CD14-positive monocyte (primary cell): ENCODE measurements at regions not wholly inside any gene's neighbourhood (a gene's known extent, or its start where the extent isn't known, plus 50 kb on each side); places are given as distances from the start of the nearest gene placed in this dataset.

ENCODE experiments used
- DNase-seq, 3 donors: peaks; one replicate each; pipeline ENCODE4 v3.0.0-alpha.2; 2011 to 2022
- H2AFZ ChIP-seq: 2 replicates; pipeline ENCODE4 v1.6.0; 2012; ENCODE audit warnings: mild to moderate bottlenecking, low read depth, low read length, inconsistent platforms; ENCODE audit not compliant: insufficient read depth, poor library complexity, severe bottlenecking
- H3K27ac ChIP-seq, 2 donors: 1 replicate in 1 of 2; 2 replicates in 1 of 2; pipeline ENCODE4 v1.5.1; 2012 to 2013; ENCODE audit warnings: low read length in 2 of 2, control low read depth in 1 of 2, inconsistent platforms in 1 of 2, low read depth in 1 of 2, mild to moderate bottlenecking in 1 of 2
- H3K27me3 ChIP-seq, 2 donors: one replicate each; pipeline versions ENCODE4 v1.6.0 to v1.6.1; 2011 to 2013; ENCODE audit warnings: low read length in 2 of 2; ENCODE audit not compliant: control insufficient read depth in 2 of 2, insufficient read depth in 2 of 2
- H3K36me3 ChIP-seq, 2 donors: replicated peaks in 1 of 2; 1 replicate in 1 of 2; 2 replicates in 1 of 2; pipeline versions ENCODE4 v1.5.1 to v1.6.1; 2012 to 2013; ENCODE audit warnings: low read length in 2 of 2, control low read depth in 1 of 2, inconsistent platforms in 1 of 2, mild to moderate bottlenecking in 1 of 2; ENCODE audit not compliant: insufficient read depth in 2 of 2, control insufficient read depth in 1 of 2
- H3K4me1 ChIP-seq, 2 donors: 1 replicate in 1 of 2; 2 replicates in 1 of 2; pipeline versions ENCODE4 v1.5.1 to v1.6.1; 2012 to 2013; ENCODE audit warnings: low read length in 2 of 2, control low read depth in 1 of 2, inconsistent platforms in 1 of 2, mild to moderate bottlenecking in 1 of 2, moderate library complexity in 1 of 2; ENCODE audit not compliant: insufficient read depth in 2 of 2, control insufficient read depth in 1 of 2
- H3K4me2 ChIP-seq: replicated peaks from 2 replicates; pipeline ENCODE3; 2012; ENCODE audit warnings: low read length, moderate library complexity, mild to moderate bottlenecking; ENCODE audit not compliant: poor library complexity, severe bottlenecking; ENCODE audit errors: extremely low read depth
- H3K4me3 ChIP-seq, 3 experiments: fragments of 200-600 bp in 1 of 3; sonication (generic) in 1 of 3; replicated peaks in 1 of 3; 1 replicate in 2 of 3; 2 replicates in 1 of 3; pipeline ENCODE4 v1.5.1; 2011 to 2013; ENCODE audit warnings: low read length in 3 of 3, mild to moderate bottlenecking in 3 of 3, control low read depth in 2 of 3, low read depth in 2 of 3, inconsistent platforms in 1 of 3, moderate library complexity in 1 of 3
- H3K79me2 ChIP-seq: 2 replicates; pipeline ENCODE4 v1.6.0; 2012; ENCODE audit warnings: mild to moderate bottlenecking, control low read depth, inconsistent platforms, low read length, moderate library complexity; ENCODE audit not compliant: insufficient read depth
- H3K9ac ChIP-seq: 2 replicates; pipeline ENCODE4 v1.6.0; 2017; ENCODE audit warnings: low read length, mild to moderate bottlenecking; ENCODE audit not compliant: insufficient read depth, poor library complexity, severe bottlenecking
- H3K9me3 ChIP-seq, 2 donors: replicated peaks in 1 of 2; 1 replicate in 1 of 2; 2 replicates in 1 of 2; pipeline versions ENCODE4 v1.5.1 to v1.6.1; 2012 to 2013; ENCODE audit warnings: low read length in 2 of 2, control low read depth in 1 of 2; ENCODE audit not compliant: control insufficient read depth in 1 of 2, insufficient read depth in 1 of 2
- H4K20me1 ChIP-seq: 2 replicates; pipeline ENCODE4 v1.6.0; 2012; ENCODE audit warnings: mild to moderate bottlenecking, low read length, control low read depth, moderate library complexity; ENCODE audit not compliant: insufficient read depth
- H3K27ac Mint-ChIP-seq, 7 donors: one replicate each; pipeline ENCODE4 v1.8.0; 2020; ENCODE audit warnings: mild to moderate bottlenecking in 7 of 7, mixed read lengths in 7 of 7, moderate library complexity in 6 of 7, inconsistent platforms in 2 of 7
- H3K27me3 Mint-ChIP-seq, 3 donors: one replicate each; pipeline ENCODE4 v1.8.0; 2021 to 2022; ENCODE audit warnings: low read depth in 3 of 3, mild to moderate bottlenecking in 3 of 3, mixed read lengths in 3 of 3, moderate library complexity in 3 of 3, inconsistent platforms in 1 of 3
- H3K36me3 Mint-ChIP-seq, 2 donors: one replicate each; pipeline ENCODE4 v1.8.0; 2020; ENCODE audit warnings: mixed read lengths in 2 of 2, inconsistent platforms in 1 of 2, mild to moderate bottlenecking in 1 of 2
- H3K4me1 Mint-ChIP-seq: one replicate; pipeline ENCODE4 v1.8.0; 2020; ENCODE audit warnings: mild to moderate bottlenecking, mixed read lengths
- H3K4me3 Mint-ChIP-seq, 2 donors: one replicate each; pipeline ENCODE4 v1.8.0; 2020; ENCODE audit warnings: mild to moderate bottlenecking in 2 of 2, mixed read lengths in 2 of 2, moderate library complexity in 1 of 2
- H3K9me3 Mint-ChIP-seq, 7 donors: one replicate each; pipeline ENCODE4 v1.8.0; 2020 to 2022; ENCODE audit warnings: mixed read lengths in 7 of 7, mild to moderate bottlenecking in 6 of 7, moderate library complexity in 6 of 7, inconsistent platforms in 2 of 7
- WGBS: methylation state at CpG from one replicate; pipeline ENCODE4 v1.1.5; 2013; ENCODE audit warnings: missing lambda C conversion rate; ENCODE audit not compliant: insufficient coverage; 5-methylcytosine and 5-hydroxymethylcytosine counted together
- intact Hi-C, 2 donors: fragments of 100-400 bp; cut with micrococcal nuclease; formaldehyde crosslinking; loops; one replicate each; pipeline versions ENCODE4 v1.15.0 to v1.15.1; 2023
- TF ChIP-seq, protein P1 (sequence below): fragments of 200-600 bp; IDR thresholded peaks from one replicate; pipeline ENCODE4 v1.8.0; 2022; ENCODE audit warnings: antibody characterized with exemption, mild to moderate bottlenecking

DNA sequence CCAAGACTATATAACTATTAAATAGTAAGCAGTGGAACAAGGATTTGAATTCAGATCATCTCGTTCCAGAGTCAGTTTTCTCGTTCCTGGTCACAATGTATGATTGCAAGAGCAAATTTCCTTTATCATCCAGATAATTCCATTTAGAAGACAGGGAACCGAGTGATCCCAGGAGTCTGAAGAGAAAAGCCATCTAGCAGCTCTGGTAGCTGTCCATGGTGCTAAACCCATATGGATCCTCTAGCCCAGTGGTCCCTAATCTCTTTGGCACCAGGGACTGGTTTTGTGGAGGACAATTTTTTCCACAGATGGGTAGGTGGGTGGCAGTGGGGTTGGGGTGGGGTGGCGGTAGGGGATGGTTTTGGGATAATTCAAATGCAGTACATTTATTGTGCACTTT is 229.4 kb downstream of the PTPRU start:
- no peak overlapping the region for H2AFZ ChIP-seq
- TF ChIP-seq, protein P1, sequence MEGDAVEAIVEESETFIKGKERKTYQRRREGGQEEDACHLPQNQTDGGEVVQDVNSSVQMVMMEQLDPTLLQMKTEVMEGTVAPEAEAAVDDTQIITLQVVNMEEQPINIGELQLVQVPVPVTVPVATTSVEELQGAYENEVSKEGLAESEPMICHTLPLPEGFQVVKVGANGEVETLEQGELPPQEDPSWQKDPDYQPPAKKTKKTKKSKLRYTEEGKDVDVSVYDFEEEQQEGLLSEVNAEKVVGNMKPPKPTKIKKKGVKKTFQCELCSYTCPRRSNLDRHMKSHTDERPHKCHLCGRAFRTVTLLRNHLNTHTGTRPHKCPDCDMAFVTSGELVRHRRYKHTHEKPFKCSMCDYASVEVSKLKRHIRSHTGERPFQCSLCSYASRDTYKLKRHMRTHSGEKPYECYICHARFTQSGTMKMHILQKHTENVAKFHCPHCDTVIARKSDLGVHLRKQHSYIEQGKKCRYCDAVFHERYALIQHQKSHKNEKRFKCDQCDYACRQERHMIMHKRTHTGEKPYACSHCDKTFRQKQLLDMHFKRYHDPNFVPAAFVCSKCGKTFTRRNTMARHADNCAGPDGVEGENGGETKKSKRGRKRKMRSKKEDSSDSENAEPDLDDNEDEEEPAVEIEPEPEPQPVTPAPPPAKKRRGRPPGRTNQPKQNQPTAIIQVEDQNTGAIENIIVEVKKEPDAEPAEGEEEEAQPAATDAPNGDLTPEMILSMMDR, result no peak
- no peak for DNase-seq
- H3K27me3 ChIP-seq, result no peaks in the 10 kb centered on the region
- H3K4me3 Mint-ChIP-seq, result no peak overlapping the region
- no peaks in the 10 kb centered on the region for H3K36me3 ChIP-seq
- H3K79me2 ChIP-seq, result no peaks in the 10 kb centered on the region
- H3K27me3 Mint-ChIP-seq, result peaks cover 2 to 6% (median 2%) of the 10 kb centered on the region in 3 donors
- H3K9ac ChIP-seq, result no peak overlapping the region
- no peak overlapping the region for H3K4me2 ChIP-seq
- no peak overlapping the region for H3K27ac Mint-ChIP-seq
- peaks cover 0 to 2% (median 0%) of the 10 kb centered on the region in 7 donors for H3K9me3 Mint-ChIP-seq
- H3K4me3 ChIP-seq, result no peak overlapping the region
- H3K36me3 Mint-ChIP-seq, result no peaks in the 10 kb centered on the region
- H3K9me3 ChIP-seq, result no peaks in the 10 kb centered on the region
- H3K27ac ChIP-seq, result no peak overlapping the region
- no peaks in the 10 kb centered on the region for H3K4me1 ChIP-seq
- H3K4me1 Mint-ChIP-seq, result no peaks in the 10 kb centered on the region
- H4K20me1 ChIP-seq, result no peaks in the 10 kb centered on the region
- 100% methylated on average over 1 of the region's 4 CpGs for WGBS
- intact Hi-C loops, result no loop called here

DNA sequence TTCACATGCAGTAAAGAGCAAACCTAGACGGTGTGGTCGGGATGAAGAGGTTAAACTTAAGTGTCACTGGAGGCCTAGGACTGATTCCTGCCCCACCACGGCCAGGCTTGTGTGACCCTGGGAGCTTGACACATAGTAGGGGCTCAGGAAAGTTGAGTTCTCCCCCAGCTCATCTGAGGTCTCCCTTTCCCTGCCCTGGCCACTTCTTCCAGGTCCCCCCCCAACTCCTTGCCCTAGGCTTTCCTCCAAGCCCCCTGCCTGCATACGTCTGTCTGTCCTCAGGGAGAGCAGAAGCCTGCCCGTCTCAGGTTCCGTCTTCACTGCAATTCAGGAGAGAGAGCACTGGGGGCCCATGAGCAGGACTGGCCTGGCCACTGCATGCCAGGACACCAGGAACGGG is 225.8 kb downstream of the PTPRU start:
- peak overlapping the region in 1 of 7 donors; percentile 23 for H3K27ac Mint-ChIP-seq
- intact Hi-C loops, result no loop called here
- H3K36me3 Mint-ChIP-seq, result no peaks in the 10 kb centered on the region
- no peak overlapping the region for H3K4me2 ChIP-seq
- H3K4me1 Mint-ChIP-seq, result no peaks in the 10 kb centered on the region
- no peak for DNase-seq
- peaks cover 2 to 6% (median 4%) of the 10 kb centered on the region in 3 donors for H3K27me3 Mint-ChIP-seq
- 89% methylated on average over 4 of the region's 7 CpGs for WGBS
- TF ChIP-seq, protein P1, result no peak
- no peak overlapping the region for H3K27ac ChIP-seq
- H3K27me3 ChIP-seq, result no peaks in the 10 kb centered on the region
- H4K20me1 ChIP-seq, result no peaks in the 10 kb centered on the region
- H3K9me3 Mint-ChIP-seq, result peaks cover 0 to 2% (median 0%) of the 10 kb centered on the region in 7 donors
- H2AFZ ChIP-seq, result no peak overlapping the region
- H3K4me3 ChIP-seq, result no peak overlapping the region
- no peaks in the 10 kb centered on the region for H3K36me3 ChIP-seq
- no peak overlapping the region for H3K4me3 Mint-ChIP-seq
- no peaks in the 10 kb centered on the region for H3K4me1 ChIP-seq
- H3K9ac ChIP-seq, result no peak overlapping the region
- no peaks in the 10 kb centered on the region for H3K79me2 ChIP-seq
- H3K9me3 ChIP-seq, result no peaks in the 10 kb centered on the region
